Right atrium auricular region (tissue), 2 donors: ENCODE measurements at regions not wholly inside any gene's neighbourhood (a gene's known extent, or its start where the extent isn't known, plus 50 kb on each side); places are given as distances from the start of the nearest gene placed in this dataset.

Experiments used
- DNase-seq: peaks from one replicate; pipeline ENCODE4 v3.0.0-alpha.2; 2019; ENCODE audit warnings: low spot score
- H3K27ac ChIP-seq, 2 donors: fragments of 200-600 bp; sonication (generic); 1 replicate in 1 of 2; 2 replicates in 1 of 2; pipeline ENCODE4 v1.5.1; 2016 to 2019
- H3K27me3 ChIP-seq, 2 donors: fragments of 200-600 bp; sonication (generic); one replicate each; pipeline versions ENCODE4 v1.5.1 to v1.6.0; 2017 to 2019
- H3K36me3 ChIP-seq: fragments of 200-600 bp; sonication (generic); one replicate; pipeline ENCODE4 v1.5.1; 2016
- H3K4me1 ChIP-seq, 2 donors: fragments of 200-600 bp; sonication (generic); one replicate each; pipeline versions ENCODE4 v1.5.1 to v1.6.0; 2017 to 2019
- H3K4me3 ChIP-seq, 2 donors: fragments of 200-600 bp; sonication (generic); 1 replicate in 1 of 2; 2 replicates in 1 of 2; pipeline ENCODE4 v1.5.1; 2017 to 2019; ENCODE audit warnings: mild to moderate bottlenecking in 1 of 2, moderate library complexity in 1 of 2
- H3K9me3 ChIP-seq, 2 donors: fragments of 200-600 bp; sonication (generic); one replicate each; pipeline ENCODE4 v1.5.1; 2019
- TF ChIP-seq, protein P1 (sequence below), 2 donors: fragments of 200-600 bp; sonication (generic); IDR thresholded peaks; one replicate each; pipeline ENCODE4 v1.5.1; 2019; ENCODE audit warnings: antibody characterized with exemption in 2 of 2

DNA sequence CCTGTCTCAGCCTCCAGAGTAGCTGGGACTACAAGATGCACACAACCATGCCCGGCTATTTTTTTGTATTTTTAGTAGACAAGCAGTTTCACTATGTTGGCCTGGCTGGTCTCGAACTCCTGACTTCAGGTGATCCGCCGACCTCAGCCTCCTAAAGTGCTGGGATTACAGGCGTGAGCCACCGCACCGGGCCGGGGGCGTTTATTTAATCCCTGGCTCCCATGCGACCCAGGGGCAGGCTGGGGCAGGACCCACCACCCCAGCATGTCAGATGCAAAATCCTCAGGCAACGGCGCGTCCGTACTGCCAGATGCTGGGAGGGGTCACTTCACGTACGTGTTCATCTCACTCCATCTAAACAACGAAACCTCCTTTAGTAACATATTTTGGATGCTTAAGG is 518.7 kb upstream of the NOX3 start:
- no peak for DNase-seq
- H3K4me3 ChIP-seq: no peak overlapping the region
- TF ChIP-seq, protein P1, sequence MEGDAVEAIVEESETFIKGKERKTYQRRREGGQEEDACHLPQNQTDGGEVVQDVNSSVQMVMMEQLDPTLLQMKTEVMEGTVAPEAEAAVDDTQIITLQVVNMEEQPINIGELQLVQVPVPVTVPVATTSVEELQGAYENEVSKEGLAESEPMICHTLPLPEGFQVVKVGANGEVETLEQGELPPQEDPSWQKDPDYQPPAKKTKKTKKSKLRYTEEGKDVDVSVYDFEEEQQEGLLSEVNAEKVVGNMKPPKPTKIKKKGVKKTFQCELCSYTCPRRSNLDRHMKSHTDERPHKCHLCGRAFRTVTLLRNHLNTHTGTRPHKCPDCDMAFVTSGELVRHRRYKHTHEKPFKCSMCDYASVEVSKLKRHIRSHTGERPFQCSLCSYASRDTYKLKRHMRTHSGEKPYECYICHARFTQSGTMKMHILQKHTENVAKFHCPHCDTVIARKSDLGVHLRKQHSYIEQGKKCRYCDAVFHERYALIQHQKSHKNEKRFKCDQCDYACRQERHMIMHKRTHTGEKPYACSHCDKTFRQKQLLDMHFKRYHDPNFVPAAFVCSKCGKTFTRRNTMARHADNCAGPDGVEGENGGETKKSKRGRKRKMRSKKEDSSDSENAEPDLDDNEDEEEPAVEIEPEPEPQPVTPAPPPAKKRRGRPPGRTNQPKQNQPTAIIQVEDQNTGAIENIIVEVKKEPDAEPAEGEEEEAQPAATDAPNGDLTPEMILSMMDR (IDR thresholded peaks at IDR 0.05): no peak
- H3K9me3 ChIP-seq: no peaks in the 10 kb centered on the region
- no peak overlapping the region for H3K27ac ChIP-seq
- no peaks in the 10 kb centered on the region for H3K36me3 ChIP-seq
- H3K4me1 ChIP-seq: no peaks in the 10 kb centered on the region
- no peaks in the 10 kb centered on the region for H3K27me3 ChIP-seq

DNA sequence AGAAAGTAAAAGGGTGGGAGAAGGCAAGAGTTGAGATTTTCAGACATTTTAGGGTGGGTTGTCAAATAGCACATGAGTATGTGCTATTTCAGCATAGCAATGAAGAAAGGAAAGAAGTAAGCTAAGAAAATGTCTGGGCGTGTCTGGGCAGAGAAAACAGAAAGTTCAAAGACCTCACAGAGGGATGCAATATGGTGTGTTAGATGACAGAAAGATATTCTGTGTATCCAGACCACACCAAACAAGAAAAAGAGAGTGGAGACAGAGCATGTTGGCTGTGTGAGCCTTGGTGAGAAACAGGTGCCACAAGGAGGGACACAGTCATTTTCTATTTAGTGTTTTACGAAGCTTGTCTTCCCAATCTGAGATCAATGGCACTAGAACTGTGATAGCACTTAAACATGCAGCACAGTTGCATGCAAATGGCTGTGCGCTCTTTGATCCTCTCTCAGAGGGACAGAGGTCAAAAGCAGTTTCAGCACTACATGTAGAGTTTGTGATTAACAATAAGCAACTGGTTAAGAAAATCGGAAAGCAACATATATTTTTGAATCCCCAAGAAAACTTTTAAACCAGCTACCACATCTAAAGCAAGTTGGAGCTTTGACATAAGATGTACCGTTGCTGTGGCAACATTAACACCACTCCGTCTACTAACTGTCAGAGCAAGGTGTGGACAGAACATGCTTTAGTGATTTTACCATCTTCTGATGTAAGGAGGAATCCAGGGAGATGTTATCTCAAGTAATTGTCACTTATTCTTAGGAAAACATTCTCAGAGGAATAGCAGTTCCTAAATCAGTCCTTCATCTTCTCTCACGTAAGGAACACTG is 515.5 kb upstream of the NOX3 start:
- Histone ChIP-seq H3K4me1 (no peaks in the 10 kb centered on the region), H3K27ac (no peak overlapping the region), H3K9me3 (no peaks in the 10 kb centered on the region), H3K27me3 (no peaks in the 10 kb centered on the region), H3K36me3 (no peaks in the 10 kb centered on the region), H3K4me3 (no peak overlapping the region)
- TF ChIP-seq, protein P1 (IDR thresholded peaks at IDR 0.05): no peak
- DNase-seq: no peak

DNA sequence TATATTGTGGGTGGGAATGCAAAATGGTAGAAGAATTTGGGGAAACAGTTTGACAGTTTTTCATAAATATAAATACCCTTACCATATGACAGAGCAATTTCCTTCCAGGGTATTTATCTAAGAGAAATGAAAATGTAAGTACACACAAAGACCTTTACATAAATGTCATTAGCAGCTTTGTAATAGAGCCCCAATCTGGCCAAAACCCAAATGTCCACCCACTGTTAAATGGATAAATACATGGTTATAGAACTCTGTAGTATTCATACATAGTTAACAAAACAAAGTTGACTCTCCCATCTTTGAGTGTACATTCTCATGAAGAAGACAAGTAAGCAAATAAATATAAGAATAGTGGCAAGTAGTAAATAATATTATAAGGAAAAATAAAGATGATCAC is 514.8 kb upstream of the NOX3 start:
- DNase-seq: no peak
- no peaks in the 10 kb centered on the region for H3K9me3 ChIP-seq
- TF ChIP-seq, protein P1 (IDR thresholded peaks at IDR 0.05): no peak
- H3K27me3 ChIP-seq: no peaks in the 10 kb centered on the region
- H3K4me1 ChIP-seq: no peaks in the 10 kb centered on the region
- H3K4me3 ChIP-seq: no peak overlapping the region
- no peak overlapping the region for H3K27ac ChIP-seq
- no peaks in the 10 kb centered on the region for H3K36me3 ChIP-seq

DNA sequence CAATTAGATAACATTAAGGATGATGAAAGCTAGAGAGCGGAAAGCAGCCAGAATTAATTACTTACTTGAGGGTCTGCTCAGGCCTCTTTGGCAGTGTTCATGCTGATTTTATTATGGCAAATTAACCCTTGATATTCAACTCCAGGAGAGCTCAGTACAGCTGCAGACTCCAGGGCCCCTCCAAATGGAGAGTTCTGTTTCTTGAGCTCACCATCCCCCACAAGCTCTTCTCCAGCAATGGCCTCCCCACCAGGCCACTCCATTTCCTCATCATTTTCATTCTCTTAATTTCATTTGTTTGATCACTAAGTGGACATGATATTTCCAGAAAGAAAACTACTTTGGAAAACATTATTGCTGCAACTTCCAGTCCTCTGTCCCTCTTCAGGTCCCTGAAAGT is 513.3 kb upstream of the NOX3 start:
- Histone ChIP-seq H3K4me1 (no peaks in the 10 kb centered on the region), H3K36me3 (no peaks in the 10 kb centered on the region), H3K27ac (no peak overlapping the region), H3K27me3 (no peaks in the 10 kb centered on the region), H3K9me3 (no peaks in the 10 kb centered on the region), H3K4me3 (no peak overlapping the region)
- TF ChIP-seq, protein P1 (IDR thresholded peaks at IDR 0.05): no peak
- no peak for DNase-seq

DNA sequence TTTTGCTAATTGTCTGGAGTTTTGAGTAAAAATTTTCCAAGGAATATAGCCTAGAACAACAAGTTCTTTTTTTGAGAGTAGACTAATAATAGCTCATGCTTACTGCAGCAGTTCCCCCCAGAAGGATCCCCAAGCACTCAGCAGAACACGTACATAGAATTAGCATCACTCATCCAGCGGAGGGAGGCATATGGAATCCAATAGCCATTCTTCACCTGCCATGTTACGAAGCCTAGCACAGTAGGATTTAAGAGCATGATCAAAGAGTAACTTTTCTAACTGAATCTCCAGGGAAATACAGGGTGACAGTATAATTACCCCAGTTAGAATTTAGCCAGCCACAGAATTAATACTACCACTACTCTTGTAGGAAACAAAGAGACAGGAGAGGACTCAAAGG is 511.7 kb upstream of the NOX3 start:
- Histone ChIP-seq H3K4me1 (no peaks in the 10 kb centered on the region), H3K9me3 (no peaks in the 10 kb centered on the region), H3K27me3 (no peaks in the 10 kb centered on the region), H3K27ac (no peak overlapping the region), H3K36me3 (no peaks in the 10 kb centered on the region), H3K4me3 (no peak overlapping the region)
- TF ChIP-seq, protein P1 (IDR thresholded peaks at IDR 0.05): no peak
- no peak for DNase-seq

DNA sequence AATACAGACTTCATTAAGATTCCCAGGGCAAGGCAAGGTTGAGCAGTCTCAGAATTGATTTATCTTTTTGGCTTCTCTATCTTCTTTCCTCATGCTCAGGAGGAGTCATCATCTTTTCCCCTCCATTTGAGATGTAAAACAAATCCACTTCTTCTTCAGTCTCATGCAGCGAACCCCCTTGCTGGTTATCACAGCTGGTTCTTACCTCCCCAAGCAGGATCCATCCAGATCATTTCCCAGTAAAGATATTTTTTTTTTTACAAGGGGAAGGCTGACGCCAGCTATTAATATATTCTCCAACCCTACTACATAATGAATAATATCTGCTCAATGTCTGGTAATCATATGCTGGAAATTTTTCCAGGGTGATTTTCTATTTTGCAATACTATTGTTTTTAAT is 508.9 kb upstream of the NOX3 start:
- Histone ChIP-seq H3K4me3 (no peak overlapping the region), H3K27me3 (no peaks in the 10 kb centered on the region), H3K36me3 (no peaks in the 10 kb centered on the region), H3K27ac (no peak overlapping the region), H3K9me3 (no peaks in the 10 kb centered on the region), H3K4me1 (no peaks in the 10 kb centered on the region)
- TF ChIP-seq, protein P1 (IDR thresholded peaks at IDR 0.05): no peak
- no peak for DNase-seq
